OCI-LY7 (cell line): ENCODE measurements at regions not wholly inside any gene's neighbourhood (a gene's known extent, or its start where the extent isn't known, plus 50 kb on each side); places are given as distances from the start of the nearest gene placed in this dataset.

Experiments used
- BruUV-seq: library from RNA; stranded (reverse); fragments of 400-500 nt; replicated peaks from 2 replicates; lab custom pipeline; 2021; lab: Mats Ljungman, UMichigan
- CTCF ChIA-PET: fragments of 300-600 bp; sonication (Branson Sonifier 250); formaldehyde crosslinking; loops from one replicate; lab custom pipeline; 2022; ENCODE audit warnings: antibody characterized with exemption; ENCODE audit not compliant: unreplicated experiment; lab: Charles Lee
- POLR2A ChIA-PET: fragments of 300-600 bp; sonication (Branson Sonifier 250); formaldehyde crosslinking; loops from one replicate; lab custom pipeline; 2022; ENCODE audit warnings: antibody characterized with exemption; lab: Charles Lee
- DNase-seq: peaks from one replicate; pipeline ENCODE4 v3.0.0-alpha.2; 2015; ENCODE audit warnings: low spot score
- H2AFZ ChIP-seq: fragments of 200-600 bp; sonication (generic), shearing (Covaris generic); 2 replicates; pipeline ENCODE4 v1.6.1; 2014; ENCODE audit warnings: mild to moderate bottlenecking, antibody characterized with exemption, low read length, moderate library complexity
- H3K27ac ChIP-seq: fragments of 200-600 bp; sonication (generic); 2 replicates; pipeline ENCODE4 v1.5.1; 2014; ENCODE audit warnings: mixed run types, low read depth, mild to moderate bottlenecking, moderate library complexity, low read length, inconsistent platforms; ENCODE audit not compliant: poor library complexity, severe bottlenecking
- H3K36me3 ChIP-seq: fragments of 200-600 bp; sonication (generic); 2 replicates; pipeline ENCODE4 v1.6.1; 2014; ENCODE audit warnings: mild to moderate bottlenecking, antibody characterized with exemption, low read length, moderate library complexity, mixed read lengths; ENCODE audit not compliant: insufficient read depth
- H3K4me1 ChIP-seq: fragments of 200-600 bp; sonication (generic); 2 replicates; pipeline ENCODE4 v1.5.1; 2014; ENCODE audit warnings: mild to moderate bottlenecking, low read length; ENCODE audit not compliant: insufficient read depth, poor library complexity, severe bottlenecking
- H3K4me2 ChIP-seq: fragments of 200-600 bp; sonication (generic); 2 replicates; pipeline ENCODE4 v1.6.1; 2014; ENCODE audit warnings: mild to moderate bottlenecking, low read length
- H3K4me3 ChIP-seq: fragments of 200-600 bp; sonication (generic); 2 replicates; pipeline ENCODE4 v1.5.1; 2014; ENCODE audit warnings: mild to moderate bottlenecking, low read depth, low read length; ENCODE audit not compliant: poor library complexity, severe bottlenecking
- H3K79me2 ChIP-seq: fragments of 200-600 bp; sonication (generic); 2 replicates; pipeline ENCODE4 v1.6.1; 2016; ENCODE audit warnings: low read depth, mild to moderate bottlenecking, low read length, moderate library complexity, mixed read lengths; ENCODE audit not compliant: insufficient read depth
- H3K9me2 ChIP-seq: fragments of 200-600 bp; sonication (generic); 2 replicates; pipeline ENCODE4 v1.6.1; 2016; ENCODE audit warnings: mild to moderate bottlenecking, low read length, mixed read lengths; ENCODE audit not compliant: insufficient read depth
- H3K9me3 ChIP-seq: fragments of 200-600 bp; sonication (generic); 2 replicates; pipeline ENCODE4 v1.6.1; 2014; ENCODE audit warnings: mild to moderate bottlenecking, mixed run types, low read length, mixed read lengths
- H4K20me1 ChIP-seq: fragments of 200-600 bp; sonication (generic); 2 replicates; pipeline ENCODE4 v1.6.1; 2014; ENCODE audit warnings: mild to moderate bottlenecking, antibody characterized with exemption, low read length, moderate library complexity, mixed read lengths; ENCODE audit not compliant: insufficient read depth
- CTCF ChIP-seq: fragments of 200-600 bp; sonication (generic); conservative IDR thresholded peaks from 2 replicates; pipeline ENCODE4 v1.5.1; 2014; ENCODE audit warnings: mild to moderate bottlenecking, antibody characterized with exemption, low read length, moderate library complexity, mixed read lengths
- EZH2phosphoT487 ChIP-seq: fragments of 200-600 bp; sonication (generic); IDR thresholded peaks from 2 replicates; pipeline ENCODE4 v1.6.1; 2018; ENCODE audit warnings: low read depth, borderline replicate concordance, mild to moderate bottlenecking, mixed run types, antibody characterized with exemption, low read length, moderate library complexity, mixed read lengths
- intact Hi-C: fragments of 100-400 bp; cut with micrococcal nuclease; formaldehyde crosslinking; loops from one replicate; pipeline ENCODE4 v1.10.0; 2022; ENCODE audit not compliant: unreplicated experiment

DNA sequence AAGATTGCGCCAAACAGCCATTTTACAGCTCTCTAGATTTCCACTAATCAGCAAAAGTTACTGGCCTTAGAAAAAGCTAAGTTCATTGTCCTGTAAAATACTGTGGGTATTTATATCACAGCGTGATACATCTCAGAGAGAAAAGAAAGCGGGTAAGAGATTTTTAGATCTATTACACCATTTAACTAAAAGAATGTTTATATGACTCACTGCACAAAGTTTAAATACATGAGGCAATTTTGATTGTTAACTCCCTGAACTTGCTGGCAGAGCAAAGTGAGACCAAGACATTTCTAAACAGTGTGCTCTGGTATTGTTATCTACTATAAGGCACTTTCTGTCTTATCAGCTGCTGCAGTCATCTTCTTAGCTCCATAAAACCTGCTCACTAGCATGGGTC is 314.3 kb downstream of the EPHA7 start:
- no peak for DNase-seq
- H3K4me3 ChIP-seq = no peak overlapping the region
- no peaks in the 10 kb centered on the region for H3K79me2 ChIP-seq
- no peaks in the 10 kb centered on the region for H4K20me1 ChIP-seq
- intact Hi-C loops = no loop called here
- ChIA-PET POLR2A (no interaction called here), CTCF (no interaction called here)
- no peak overlapping the region for H2AFZ ChIP-seq
- TF ChIP-seq EZH2phosphoT487 = no peak
- no peak for TF ChIP-seq CTCF
- H3K4me1 ChIP-seq = no peaks in the 10 kb centered on the region
- BruUV-seq = no TSS peak
- H3K27ac ChIP-seq = no peak overlapping the region
- no peaks in the 10 kb centered on the region for H3K36me3 ChIP-seq
- H3K9me2 ChIP-seq = no peaks in the 10 kb centered on the region
- no peaks in the 10 kb centered on the region for H3K9me3 ChIP-seq
- no peak overlapping the region for H3K4me2 ChIP-seq

DNA sequence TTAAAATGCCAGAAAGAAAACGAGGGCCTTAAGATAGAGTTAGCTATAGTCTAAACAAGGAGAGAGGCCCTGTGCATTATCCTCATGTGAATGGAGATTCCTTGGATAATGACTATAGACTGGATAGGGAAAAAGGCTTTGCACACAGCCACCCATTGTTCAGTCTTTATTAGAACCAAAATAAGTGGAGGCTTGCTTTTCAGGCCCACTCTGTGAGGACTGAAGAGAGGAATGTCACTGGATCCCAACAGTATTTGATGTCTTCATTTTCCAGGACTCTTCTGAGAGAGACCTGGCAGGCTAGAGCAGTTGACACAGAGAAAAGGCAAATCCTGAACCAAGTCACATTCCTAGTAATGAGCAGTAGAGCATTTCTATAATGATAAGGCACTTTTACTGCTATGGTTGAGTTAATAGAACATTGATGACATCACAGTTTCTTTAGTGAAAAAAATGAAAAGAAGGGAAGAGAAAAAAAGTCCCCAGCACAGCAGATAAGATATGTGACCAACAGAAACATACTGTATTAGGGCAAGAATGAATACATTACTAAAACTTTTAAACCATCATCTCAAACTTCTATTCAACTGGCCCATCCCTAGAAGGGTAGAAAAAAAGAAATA is 315.1 kb downstream of the EPHA7 start:
- Histone ChIP-seq H2AFZ (no peak overlapping the region), H3K79me2 (no peaks in the 10 kb centered on the region), H3K9me2 (no peaks in the 10 kb centered on the region), H4K20me1 (no peaks in the 10 kb centered on the region), H3K9me3 (no peaks in the 10 kb centered on the region), H3K36me3 (no peaks in the 10 kb centered on the region), H3K4me3 (no peak overlapping the region), H3K4me1 (no peaks in the 10 kb centered on the region), H3K4me2 (no peak overlapping the region), H3K27ac (no peak overlapping the region)
- intact Hi-C loops = no loop called here
- ChIA-PET CTCF (no interaction called here), POLR2A (no interaction called here)
- no peak for TF ChIP-seq CTCF
- no peak for TF ChIP-seq EZH2phosphoT487
- BruUV-seq = no TSS peak
- no peak for DNase-seq

DNA sequence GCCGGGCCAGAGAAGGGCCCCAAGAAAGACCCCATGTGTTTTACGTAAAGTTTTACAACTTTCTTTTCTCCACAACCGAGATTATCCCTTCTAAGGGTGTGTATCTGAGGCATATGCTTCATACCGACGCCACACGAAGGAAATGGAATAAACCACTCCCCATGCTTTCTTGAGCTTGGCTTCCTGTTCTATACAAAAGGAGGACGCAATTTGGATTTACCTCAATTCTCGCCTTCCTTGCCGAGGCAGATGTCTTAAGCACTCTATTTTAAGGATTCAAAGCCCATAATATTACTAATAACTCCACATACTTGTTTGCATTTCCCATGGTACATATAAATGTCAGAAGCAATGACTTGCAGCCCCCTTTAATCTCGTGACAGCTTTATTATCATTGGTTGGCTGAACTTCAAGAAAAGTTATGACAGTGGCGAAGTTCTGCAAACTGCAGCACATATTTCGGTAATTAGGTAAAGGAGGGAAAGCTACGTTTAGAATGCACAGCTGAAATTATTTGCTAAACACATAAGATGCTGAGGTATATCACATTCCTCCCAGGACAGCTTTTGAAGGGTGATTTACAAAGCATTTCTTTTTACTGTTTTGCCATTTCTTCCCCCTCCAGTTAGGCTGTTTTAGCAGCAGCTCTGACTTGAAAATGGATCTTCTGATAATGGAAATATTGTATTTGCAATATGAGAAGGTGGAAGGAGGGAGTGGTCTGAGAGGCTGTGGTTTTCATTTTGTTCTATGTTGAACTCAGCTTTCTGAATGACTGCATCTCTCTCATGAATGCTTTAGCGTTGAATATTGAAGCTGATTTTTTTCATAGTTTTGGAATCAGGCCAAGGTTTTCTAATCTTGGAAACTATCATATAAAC is 330.5 kb downstream of the EPHA7 start:
- TF ChIP-seq CTCF (no peak), EZH2phosphoT487 (no peak)
- Histone ChIP-seq H3K36me3 (no peaks in the 10 kb centered on the region), H3K79me2 (no peaks in the 10 kb centered on the region), H4K20me1 (no peaks in the 10 kb centered on the region), H3K4me1 (no peaks in the 10 kb centered on the region), H2AFZ (no peak overlapping the region), H3K9me2 (no peaks in the 10 kb centered on the region), H3K4me2 (no peak overlapping the region), H3K4me3 (no peak overlapping the region), H3K27ac (no peak overlapping the region), H3K9me3 (no peaks in the 10 kb centered on the region)
- DNase-seq = no peak
- POLR2A ChIA-PET = interaction anchor here (0.6 kb wide), 1 partner anchor 167 kb away, joined by 4 read pairs; no protein-coding TSS in a partner anchor
- intact Hi-C loops = no loop called here
- CTCF ChIA-PET = no interaction called here
- BruUV-seq = no TSS peak
